HCT116 (cell line): ENCODE measurements at regions not wholly inside any gene's neighbourhood (a gene's known extent, or its start where the extent isn't known, plus 50 kb on each side); places are given as distances from the start of the nearest gene placed in this dataset.

Source experiments
- ATAC-seq: fragments of 200-7000 bp; cut with Tn5 transposase; 2 replicates; pipeline ENCODE4 v1.9.1; 2020; ENCODE audit warnings: mild to moderate bottlenecking, moderate library complexity
- BruUV-seq: library from RNA; stranded (reverse); fragments of 400-500 nt; replicated peaks from 2 replicates; lab custom pipeline; 2021; lab: Mats Ljungman, UMichigan
- CTCF ChIA-PET: fragments of 300-600 bp; sonication (Branson Sonifier 250); formaldehyde crosslinking; loops from one replicate; lab custom pipeline; 2021; ENCODE audit warnings: antibody characterized with exemption; lab: Charles Lee
- POLR2A ChIA-PET: fragments of 300-600, 350-600 bp; sonication (Branson Sonifier 250); formaldehyde crosslinking; loops from one replicate; lab custom pipeline; 2021; ENCODE audit warnings: antibody characterized with exemption; lab: Charles Lee
- RAD21 ChIA-PET, 2 experiments: fragments of 300-600 bp; sonication (Branson Sonifier 250); formaldehyde crosslinking; loops; one replicate each; lab custom pipeline; 2023; ENCODE audit warnings: low total read pairs in 2 of 2; ENCODE audit not compliant: uncharacterized antibody in 2 of 2, unreplicated experiment in 2 of 2, low non-redundant PET in 1 of 2; lab: Charles Lee
- DNase-seq: peaks from one replicate; pipeline ENCODE4 v3.0.0-alpha.2; 2010; ENCODE audit warnings: low read depth, low spot score
- H2AFZ ChIP-seq: fragments of 200-600 bp; shearing (Covaris generic), sonication (generic); 2 replicates; pipeline ENCODE4 v1.6.1; 2017; ENCODE audit warnings: low read depth, mixed run types, mixed read lengths, antibody characterized with exemption, low read length; ENCODE audit not compliant: poor library complexity, severe bottlenecking
- H3K27ac ChIP-seq: 2 replicates; pipeline ENCODE4 v1.5.1; 2012; ENCODE audit warnings: low read depth, low read length
- H3K27me3 ChIP-seq: fragments of 200-600 bp; sonication (generic); 2 replicates; pipeline ENCODE4 v1.6.1; 2016; ENCODE audit warnings: mixed run types, low read length, mixed read lengths; ENCODE audit not compliant: insufficient read depth
- H3K36me3 ChIP-seq, 2 experiments: fragments of 200-500 bp in 1 of 2; fragments of 200-600 bp in 1 of 2; sonication (Bioruptor generic) in 1 of 2; sonication (generic) in 1 of 2; 2 replicates each; pipeline versions ENCODE4 v1.5.1 to v1.6.1; 2014 to 2016; ENCODE audit warnings: low read length in 2 of 2, inconsistent platforms in 1 of 2, mixed read lengths in 1 of 2, mixed run types in 1 of 2; ENCODE audit not compliant: insufficient read depth in 2 of 2, control insufficient read depth in 1 of 2
- H3K4me1 ChIP-seq, 2 experiments: fragments of 200-600 bp in 1 of 2; sonication (generic) in 1 of 2; 2 replicates each; pipeline versions ENCODE4 v1.5.1 to v1.6.1; 2012 to 2017; ENCODE audit warnings: low read length in 2 of 2, inconsistent platforms in 1 of 2, mild to moderate bottlenecking in 1 of 2, mixed read lengths in 1 of 2, mixed run types in 1 of 2, moderate library complexity in 1 of 2; ENCODE audit not compliant: insufficient read depth in 2 of 2, control insufficient read depth in 1 of 2
- H3K4me2 ChIP-seq: fragments of 200-600 bp; sonication (generic); 2 replicates; pipeline ENCODE4 v1.6.1; 2017; ENCODE audit warnings: mixed run types, low read length, mixed read lengths
- H3K4me3 ChIP-seq, 2 experiments: fragments of 200-600 bp in 1 of 2; sonication (generic) in 1 of 2; replicated peaks in 1 of 2; 2 replicates each; pipeline ENCODE4 v1.5.1; 2011 to 2016; ENCODE audit warnings: low read length in 2 of 2, control low read depth in 1 of 2, low read depth in 1 of 2, mild to moderate bottlenecking in 1 of 2, mixed read lengths in 1 of 2, mixed run types in 1 of 2
- H3K79me2 ChIP-seq: fragments of 200-600 bp; sonication (generic); 2 replicates; pipeline ENCODE4 v1.6.1; 2017; ENCODE audit warnings: mild to moderate bottlenecking, mixed run types, low read length, moderate library complexity, mixed read lengths; ENCODE audit not compliant: insufficient read depth
- H3K9ac ChIP-seq: fragments of 200-600 bp; sonication (generic); 2 replicates; pipeline ENCODE4 v1.6.1; 2016; ENCODE audit warnings: low read length, mixed read lengths
- H3K9me2 ChIP-seq: fragments of 200-600 bp; sonication (generic), shearing (Covaris generic); 2 replicates; pipeline ENCODE4 v1.6.1; 2017; ENCODE audit warnings: mixed run types, mild to moderate bottlenecking, moderate library complexity; ENCODE audit not compliant: insufficient read depth
- H3K9me3 ChIP-seq, 2 experiments: fragments of 200-500 bp in 1 of 2; fragments of 200-600 bp in 1 of 2; sonication (Bioruptor generic) in 1 of 2; sonication (generic) in 1 of 2; 2 replicates each; pipeline ENCODE4 v1.6.1; 2014 to 2017; ENCODE audit warnings: low read length in 2 of 2, mixed read lengths in 2 of 2, inconsistent platforms in 1 of 2, low read depth in 1 of 2, mild to moderate bottlenecking in 1 of 2, mixed run types in 1 of 2, moderate library complexity in 1 of 2; ENCODE audit not compliant: control insufficient read depth in 1 of 2, insufficient read depth in 1 of 2
- H4K20me1 ChIP-seq: fragments of 200-600 bp; sonication (generic), shearing (Covaris generic); 2 replicates; pipeline ENCODE4 v1.6.1; 2017; ENCODE audit warnings: mixed run types, mild to moderate bottlenecking, moderate library complexity; ENCODE audit not compliant: insufficient read depth
- CBX3 ChIP-seq: IDR thresholded peaks from 2 replicates; pipeline ENCODE4 v1.6.1; 2012; ENCODE audit warnings: low read depth
- EGR1 ChIP-seq: IDR thresholded peaks from 2 replicates; pipeline ENCODE4 v1.6.1; 2012; ENCODE audit warnings: low read depth
- EZH2 ChIP-seq: fragments of 200-600 bp; sonication (generic); IDR thresholded peaks from 2 replicates; pipeline ENCODE4 v1.6.1; 2017; ENCODE audit warnings: antibody characterized with exemption, mixed run types
- FOSL1 ChIP-seq: IDR thresholded peaks from 2 replicates; pipeline ENCODE4 v1.6.1; 2012; ENCODE audit warnings: low read depth
- JUND ChIP-seq: IDR thresholded peaks from 2 replicates; pipeline ENCODE4 v1.6.1; 2012
- SIN3A ChIP-seq: IDR thresholded peaks from 2 replicates; pipeline ENCODE4 v1.6.1; 2012; ENCODE audit warnings: low read depth
- ZBTB33 ChIP-seq: IDR thresholded peaks from 2 replicates; pipeline ENCODE4 v1.6.1; 2011; ENCODE audit warnings: mild to moderate bottlenecking, low read length, moderate library complexity; ENCODE audit not compliant: insufficient replicate concordance; ENCODE audit errors: extremely low read depth
- ZFX ChIP-seq: fragments of 450-650 bp; IDR thresholded peaks from 2 replicates; pipeline ENCODE4 v1.6.1; 2017
- intact Hi-C: fragments of 100-400 bp; cut with micrococcal nuclease; formaldehyde crosslinking; loops from 2 replicates; pipeline ENCODE4 v1.10.0; 2022
- TF ChIP-seq, protein P1 (sequence below): IDR thresholded peaks from 2 replicates; pipeline ENCODE4 v1.6.1; 2012
- TF ChIP-seq, protein P2 (sequence below): IDR thresholded peaks from 2 replicates; pipeline ENCODE4 v1.6.1; 2012; ENCODE audit warnings: low read depth

DNA sequence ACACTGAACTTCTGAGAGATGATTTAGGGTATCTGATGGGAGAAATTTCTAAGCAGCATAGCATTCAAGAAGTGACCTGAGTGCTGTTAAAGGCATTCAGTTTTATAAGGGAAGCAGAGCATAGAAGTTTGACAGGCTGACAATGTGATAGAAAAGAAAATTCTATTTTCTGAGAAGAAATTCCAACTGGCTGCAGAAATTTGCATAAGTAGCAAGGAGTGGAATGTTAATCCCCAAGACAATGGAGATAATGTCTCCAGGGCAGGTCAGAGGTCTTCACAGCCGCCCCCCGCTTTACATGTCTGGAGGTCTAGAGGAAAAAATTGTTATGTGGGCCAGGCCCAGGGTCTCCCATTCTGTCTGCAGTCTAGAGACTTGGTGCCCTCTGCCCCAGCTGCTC lies 1361.8 kb upstream of the EYS start (continued):
- TF ChIP-seq FOSL1 (no peak), ZBTB33 (no peak)

DNA sequence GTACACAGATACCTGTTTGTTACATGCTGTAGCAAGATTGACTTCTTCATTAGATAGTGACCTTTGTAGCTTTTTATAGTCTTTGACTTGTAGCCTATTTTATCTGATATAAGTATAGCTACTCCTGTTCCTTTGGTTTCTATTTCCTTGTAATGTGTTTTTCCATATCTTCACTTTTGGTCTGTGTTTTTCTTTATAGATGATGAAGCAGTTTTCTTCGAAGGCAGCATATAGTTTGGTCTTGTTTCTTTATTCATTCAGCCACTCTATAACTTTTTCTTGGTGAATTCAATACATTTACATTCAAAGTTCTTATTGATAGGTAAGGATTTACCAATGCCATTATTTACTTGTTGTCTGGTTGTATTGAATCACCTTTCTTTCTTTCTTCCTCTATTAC lies 1357.3 kb upstream of the EYS start:
- no TSS peak for BruUV-seq
- intact Hi-C loops: no loop called here
- POLR2A ChIA-PET: no interaction called here

GRCh38 chr6:67047996-67048395 lies 1341.0 kb upstream of the EYS start:
- H3K27me3 ChIP-seq: no peaks in the 10 kb centered on the region
- TF ChIP-seq EZH2: no peak
- TF ChIP-seq, protein P1, sequence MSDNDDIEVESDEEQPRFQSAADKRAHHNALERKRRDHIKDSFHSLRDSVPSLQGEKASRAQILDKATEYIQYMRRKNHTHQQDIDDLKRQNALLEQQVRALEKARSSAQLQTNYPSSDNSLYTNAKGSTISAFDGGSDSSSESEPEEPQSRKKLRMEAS: no peak
- no peak for TF ChIP-seq JUND
- no peak for TF ChIP-seq SIN3A
- TF ChIP-seq, protein P2, sequence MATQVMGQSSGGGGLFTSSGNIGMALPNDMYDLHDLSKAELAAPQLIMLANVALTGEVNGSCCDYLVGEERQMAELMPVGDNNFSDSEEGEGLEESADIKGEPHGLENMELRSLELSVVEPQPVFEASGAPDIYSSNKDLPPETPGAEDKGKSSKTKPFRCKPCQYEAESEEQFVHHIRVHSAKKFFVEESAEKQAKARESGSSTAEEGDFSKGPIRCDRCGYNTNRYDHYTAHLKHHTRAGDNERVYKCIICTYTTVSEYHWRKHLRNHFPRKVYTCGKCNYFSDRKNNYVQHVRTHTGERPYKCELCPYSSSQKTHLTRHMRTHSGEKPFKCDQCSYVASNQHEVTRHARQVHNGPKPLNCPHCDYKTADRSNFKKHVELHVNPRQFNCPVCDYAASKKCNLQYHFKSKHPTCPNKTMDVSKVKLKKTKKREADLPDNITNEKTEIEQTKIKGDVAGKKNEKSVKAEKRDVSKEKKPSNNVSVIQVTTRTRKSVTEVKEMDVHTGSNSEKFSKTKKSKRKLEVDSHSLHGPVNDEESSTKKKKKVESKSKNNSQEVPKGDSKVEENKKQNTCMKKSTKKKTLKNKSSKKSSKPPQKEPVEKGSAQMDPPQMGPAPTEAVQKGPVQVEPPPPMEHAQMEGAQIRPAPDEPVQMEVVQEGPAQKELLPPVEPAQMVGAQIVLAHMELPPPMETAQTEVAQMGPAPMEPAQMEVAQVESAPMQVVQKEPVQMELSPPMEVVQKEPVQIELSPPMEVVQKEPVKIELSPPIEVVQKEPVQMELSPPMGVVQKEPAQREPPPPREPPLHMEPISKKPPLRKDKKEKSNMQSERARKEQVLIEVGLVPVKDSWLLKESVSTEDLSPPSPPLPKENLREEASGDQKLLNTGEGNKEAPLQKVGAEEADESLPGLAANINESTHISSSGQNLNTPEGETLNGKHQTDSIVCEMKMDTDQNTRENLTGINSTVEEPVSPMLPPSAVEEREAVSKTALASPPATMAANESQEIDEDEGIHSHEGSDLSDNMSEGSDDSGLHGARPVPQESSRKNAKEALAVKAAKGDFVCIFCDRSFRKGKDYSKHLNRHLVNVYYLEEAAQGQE: no peak
- no peak for TF ChIP-seq EGR1
- TF ChIP-seq, all 23 proteins: peak for 0
- no peaks in the 10 kb centered on the region for H3K9me2 ChIP-seq
- DNase-seq: no peak
- H3K4me3 ChIP-seq: no peak overlapping the region
- POLR2A ChIA-PET: no interaction called here
- no TSS peak for BruUV-seq
- no peak overlapping the region for H3K9ac ChIP-seq
- no peaks in the 10 kb centered on the region for H3K36me3 ChIP-seq
- H3K27ac ChIP-seq: no peak overlapping the region
- H4K20me1 ChIP-seq: no peaks in the 10 kb centered on the region
- H3K4me2 ChIP-seq: no peak overlapping the region
- no peak for ATAC-seq
- H3K79me2 ChIP-seq: no peaks in the 10 kb centered on the region
- RAD21 ChIA-PET: no interaction called here
- no peaks in the 10 kb centered on the region for H3K4me1 ChIP-seq
- peaks cover 6 to 17% of the 10 kb centered on the region in 2 experiments for H3K9me3 ChIP-seq
- H2AFZ ChIP-seq: no peak overlapping the region
- CTCF ChIA-PET: no interaction called here
- intact Hi-C loops: no loop called here

More for the DNA sequence above, 1357.3 kb upstream of the EYS start:
- Histone ChIP-seq H3K9ac (no peak overlapping the region), H3K4me2 (no peak overlapping the region), H3K9me2 (no peaks in the 10 kb centered on the region), H3K27me3 (no peaks in the 10 kb centered on the region), H3K79me2 (no peaks in the 10 kb centered on the region), H3K9me3 (peaks cover 5% of the 10 kb centered on the region in 2 experiments; a peak in 3 of 4 replicates), H2AFZ (no peak overlapping the region), H3K36me3 (no peaks in the 10 kb centered on the region), H3K27ac (no peak overlapping the region), H3K4me1 (no peaks in the 10 kb centered on the region), H3K4me3 (no peak overlapping the region), H4K20me1 (no peaks in the 10 kb centered on the region)
- TF ChIP-seq CBX3 (no peak), ZFX (no peak)
- ATAC-seq (no peak), DNase-seq (no peak)
- CTCF ChIA-PET: no interaction called here
- RAD21 ChIA-PET: no interaction called here
